ENCODE measurements at regions not wholly inside any gene's neighbourhood (a gene's known extent, or its start where the extent isn't known, plus 50 kb on each side); places are given as distances from the start of the nearest gene placed in this dataset.

DNA sequence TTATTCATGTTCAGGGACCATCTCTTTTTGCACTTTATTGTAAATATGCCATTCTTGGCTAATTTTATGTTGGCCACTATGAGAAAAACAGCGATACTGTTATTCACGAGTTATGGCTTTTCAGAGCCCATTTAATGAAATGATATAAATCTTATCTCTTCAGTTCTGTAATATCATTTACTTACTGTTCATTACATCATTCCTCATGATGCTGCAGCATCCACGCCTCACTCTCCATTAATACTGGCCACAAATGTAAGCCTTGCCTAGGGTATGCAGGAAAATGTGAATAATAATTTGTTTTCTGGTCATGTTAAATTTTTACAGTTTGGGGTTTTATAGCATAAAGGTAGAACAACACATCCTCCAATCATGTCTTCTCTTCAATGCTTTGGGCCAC, 639.6 kb downstream of the SMARCA1 start:
- TF ChIP-seq, protein P1, sequence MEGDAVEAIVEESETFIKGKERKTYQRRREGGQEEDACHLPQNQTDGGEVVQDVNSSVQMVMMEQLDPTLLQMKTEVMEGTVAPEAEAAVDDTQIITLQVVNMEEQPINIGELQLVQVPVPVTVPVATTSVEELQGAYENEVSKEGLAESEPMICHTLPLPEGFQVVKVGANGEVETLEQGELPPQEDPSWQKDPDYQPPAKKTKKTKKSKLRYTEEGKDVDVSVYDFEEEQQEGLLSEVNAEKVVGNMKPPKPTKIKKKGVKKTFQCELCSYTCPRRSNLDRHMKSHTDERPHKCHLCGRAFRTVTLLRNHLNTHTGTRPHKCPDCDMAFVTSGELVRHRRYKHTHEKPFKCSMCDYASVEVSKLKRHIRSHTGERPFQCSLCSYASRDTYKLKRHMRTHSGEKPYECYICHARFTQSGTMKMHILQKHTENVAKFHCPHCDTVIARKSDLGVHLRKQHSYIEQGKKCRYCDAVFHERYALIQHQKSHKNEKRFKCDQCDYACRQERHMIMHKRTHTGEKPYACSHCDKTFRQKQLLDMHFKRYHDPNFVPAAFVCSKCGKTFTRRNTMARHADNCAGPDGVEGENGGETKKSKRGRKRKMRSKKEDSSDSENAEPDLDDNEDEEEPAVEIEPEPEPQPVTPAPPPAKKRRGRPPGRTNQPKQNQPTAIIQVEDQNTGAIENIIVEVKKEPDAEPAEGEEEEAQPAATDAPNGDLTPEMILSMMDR (IDR thresholded peaks at IDR 0.05; ENCODE audit: poor library complexity), result no peak
- TF ChIP-seq EZH2 (IDR thresholded peaks at IDR 0.05; ENCODE audit: borderline replicate concordance), result no peak

Measured in hepatocyte (in vitro differentiated cells).